CD4-positive, alpha-beta T cell (primary cell): ENCODE measurements at regions not wholly inside any gene's neighbourhood (a gene's known extent, or its start where the extent isn't known, plus 50 kb on each side); places are given as distances from the start of the nearest gene placed in this dataset.

Source experiments
- ATAC-seq: fragments of 200-7000 bp; cut with Tn5 transposase; one replicate; pipeline ENCODE4 v1.10.0; 2022; ENCODE audit warnings: mild to moderate bottlenecking; ENCODE audit not compliant: poor library complexity
- CTCF ChIA-PET: fragments of 350-600 bp; sonication (Branson Sonifier 250); formaldehyde crosslinking; loops from one replicate; lab custom pipeline; 2021; ENCODE audit warnings: antibody characterized with exemption, inconsistent platforms; lab: Charles Lee
- POLR2A ChIA-PET: fragments of 350-600 bp; sonication (Branson Sonifier 250); formaldehyde crosslinking; loops from one replicate; lab custom pipeline; 2021; ENCODE audit warnings: antibody characterized with exemption, inconsistent platforms; lab: Charles Lee
- DNase-seq, 14 experiments: peaks; one replicate each; pipeline ENCODE4 v3.0.0-alpha.2; 2013 to 2020; ENCODE audit warnings: mixed read lengths in 2 of 14
- H3K27ac ChIP-seq, 2 donors: one replicate each; pipeline versions ENCODE4 v1.5.1 to v1.7.0; 2013; ENCODE audit warnings: low read length in 2 of 2, low read depth in 1 of 2, mild to moderate bottlenecking in 1 of 2
- H3K27me3 ChIP-seq, 2 experiments: 1 replicate in 1 of 2; 2 replicates in 1 of 2; pipeline versions ENCODE4 v1.6.1 to v1.7.0; 2013; ENCODE audit warnings: low read length in 2 of 2, control low read depth in 1 of 2, mild to moderate bottlenecking in 1 of 2, moderate library complexity in 1 of 2; ENCODE audit not compliant: insufficient read depth in 2 of 2, control insufficient read depth in 1 of 2
- H3K36me3 ChIP-seq: one replicate; pipeline ENCODE4 v1.6.1; 2013; ENCODE audit warnings: low read length, control low read depth; ENCODE audit not compliant: insufficient read depth
- H3K4me1 ChIP-seq: one replicate; pipeline ENCODE4 v1.6.1; 2013; ENCODE audit warnings: low read length, control low read depth; ENCODE audit not compliant: insufficient read depth
- H3K4me3 ChIP-seq: one replicate; pipeline ENCODE4 v1.5.1; 2013; ENCODE audit warnings: mild to moderate bottlenecking, low read length, moderate library complexity
- H3K9me3 ChIP-seq, 2 experiments: 1 replicate in 1 of 2; 2 replicates in 1 of 2; pipeline versions ENCODE4 v1.6.1 to v1.7.0; 2013; ENCODE audit warnings: low read length in 2 of 2, mild to moderate bottlenecking in 2 of 2, control low read depth in 1 of 2, moderate library complexity in 1 of 2; ENCODE audit not compliant: control insufficient read depth in 1 of 2, insufficient read depth in 1 of 2
- H3K27ac Mint-ChIP-seq: one replicate; pipeline ENCODE4 v1.8.0; 2020; ENCODE audit warnings: mixed read lengths
- H3K27me3 Mint-ChIP-seq: one replicate; pipeline ENCODE4 v1.8.0; 2021; ENCODE audit warnings: mixed read lengths
- H3K36me3 Mint-ChIP-seq: one replicate; pipeline ENCODE4 v1.8.0; 2021; ENCODE audit warnings: low read depth, mixed read lengths
- H3K4me1 Mint-ChIP-seq: one replicate; pipeline ENCODE4 v1.8.0; 2021; ENCODE audit warnings: low read depth, mixed read lengths
- H3K4me3 Mint-ChIP-seq: one replicate; pipeline ENCODE4 v1.8.0; 2020; ENCODE audit warnings: mild to moderate bottlenecking, mixed read lengths
- H3K9me3 Mint-ChIP-seq: one replicate; pipeline ENCODE4 v1.8.0; 2020; ENCODE audit warnings: mixed read lengths
- intact Hi-C, 2 experiments: fragments of 100-400 bp; cut with DNase I in 1 of 2; cut with micrococcal nuclease in 1 of 2; formaldehyde crosslinking; loops; one replicate each; pipeline versions ENCODE4 v1.15.1 to v1.9.0; 2023 to 2025; cut with DNase I, micrococcal nuclease
- TF ChIP-seq, protein P1 (sequence below): fragments of 200-600 bp; IDR thresholded peaks from one replicate; pipeline ENCODE4 v1.8.0; 2022; ENCODE audit warnings: antibody characterized with exemption, mild to moderate bottlenecking

DNA sequence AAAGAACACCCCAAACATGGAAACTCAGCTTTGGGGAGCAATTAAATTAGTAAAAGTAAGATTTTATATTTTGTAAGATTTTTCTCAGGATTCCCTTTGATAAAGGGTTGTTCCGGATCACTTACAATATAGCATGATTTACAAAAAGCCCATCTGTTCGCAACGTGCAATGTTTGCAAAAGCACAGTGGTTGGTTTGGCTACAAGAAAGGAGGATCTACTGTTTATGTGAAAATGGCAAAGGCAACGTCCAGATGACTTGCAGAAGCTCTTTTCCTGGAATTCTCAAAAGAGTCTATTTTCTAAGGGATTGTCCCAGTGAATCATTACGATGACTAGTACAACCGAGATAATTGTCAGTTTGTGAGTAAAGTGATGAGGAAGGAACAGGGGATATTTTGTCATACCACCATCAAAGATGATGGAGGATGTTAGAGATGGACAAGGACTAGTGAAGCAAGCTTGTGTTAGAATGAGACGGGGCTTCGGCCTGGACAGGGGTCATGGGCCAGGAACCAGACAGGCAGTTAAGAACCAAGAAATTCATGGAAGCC is 71.6 kb downstream of the CRYGS start:
- ChIA-PET CTCF (no interaction called here), POLR2A (no interaction called here)
- Mint-ChIP-seq H3K4me3 (no peak overlapping the region), H3K36me3 (no peaks in the 10 kb centered on the region), H3K4me1 (no peaks in the 10 kb centered on the region), H3K27me3 (no peaks in the 10 kb centered on the region), H3K27ac (no peak overlapping the region), H3K9me3 (no peaks in the 10 kb centered on the region)
- Histone ChIP-seq H3K27ac (no peak overlapping the region), H3K36me3 (no peaks in the 10 kb centered on the region), H3K4me1 (no peaks in the 10 kb centered on the region), H3K27me3 (no peaks in the 10 kb centered on the region), H3K4me3 (no peak overlapping the region), H3K9me3 (no peaks in the 10 kb centered on the region)
- intact Hi-C loops, result no loop called here
- ATAC-seq (no peak), DNase-seq (no peak)
- TF ChIP-seq, protein P1, sequence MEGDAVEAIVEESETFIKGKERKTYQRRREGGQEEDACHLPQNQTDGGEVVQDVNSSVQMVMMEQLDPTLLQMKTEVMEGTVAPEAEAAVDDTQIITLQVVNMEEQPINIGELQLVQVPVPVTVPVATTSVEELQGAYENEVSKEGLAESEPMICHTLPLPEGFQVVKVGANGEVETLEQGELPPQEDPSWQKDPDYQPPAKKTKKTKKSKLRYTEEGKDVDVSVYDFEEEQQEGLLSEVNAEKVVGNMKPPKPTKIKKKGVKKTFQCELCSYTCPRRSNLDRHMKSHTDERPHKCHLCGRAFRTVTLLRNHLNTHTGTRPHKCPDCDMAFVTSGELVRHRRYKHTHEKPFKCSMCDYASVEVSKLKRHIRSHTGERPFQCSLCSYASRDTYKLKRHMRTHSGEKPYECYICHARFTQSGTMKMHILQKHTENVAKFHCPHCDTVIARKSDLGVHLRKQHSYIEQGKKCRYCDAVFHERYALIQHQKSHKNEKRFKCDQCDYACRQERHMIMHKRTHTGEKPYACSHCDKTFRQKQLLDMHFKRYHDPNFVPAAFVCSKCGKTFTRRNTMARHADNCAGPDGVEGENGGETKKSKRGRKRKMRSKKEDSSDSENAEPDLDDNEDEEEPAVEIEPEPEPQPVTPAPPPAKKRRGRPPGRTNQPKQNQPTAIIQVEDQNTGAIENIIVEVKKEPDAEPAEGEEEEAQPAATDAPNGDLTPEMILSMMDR, result no peak

DNA sequence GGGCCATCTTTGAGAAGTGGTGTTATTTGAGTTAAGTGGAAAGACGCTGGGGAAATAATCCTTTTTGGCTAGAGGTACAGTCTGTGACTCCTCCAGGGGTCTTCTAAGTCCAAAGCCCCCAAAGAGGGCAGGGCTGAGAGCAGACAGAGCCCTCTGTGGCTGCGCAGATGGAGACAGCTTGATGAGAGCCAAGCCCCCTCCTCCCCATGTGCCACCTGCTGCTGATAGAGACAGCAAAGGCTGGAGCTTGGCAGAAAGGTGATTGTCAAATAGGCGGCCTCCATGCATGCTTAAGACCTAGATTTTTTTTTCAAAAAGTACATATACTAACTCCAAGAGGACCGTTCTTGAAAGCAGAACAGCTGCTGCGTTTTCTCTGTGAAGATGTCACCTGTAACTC is 72.4 kb downstream of the CRYGS start:
- H3K9me3 ChIP-seq, result no peaks in the 10 kb centered on the region
- no peak overlapping the region for H3K27ac ChIP-seq
- Mint-ChIP-seq H3K9me3 (no peaks in the 10 kb centered on the region), H3K27me3 (no peaks in the 10 kb centered on the region), H3K36me3 (no peaks in the 10 kb centered on the region), H3K4me3 (no peak overlapping the region), H3K4me1 (no peaks in the 10 kb centered on the region), H3K27ac (no peak overlapping the region)
- intact Hi-C loops, result no loop called here
- CTCF ChIA-PET, result no interaction called here
- no peak overlapping the region for H3K4me3 ChIP-seq
- no peaks in the 10 kb centered on the region for H3K36me3 ChIP-seq
- H3K4me1 ChIP-seq, result no peaks in the 10 kb centered on the region
- no peaks in the 10 kb centered on the region for H3K27me3 ChIP-seq
- POLR2A ChIA-PET, result no interaction called here
- ATAC-seq (no peak), DNase-seq (no peak)
- TF ChIP-seq, protein P1, result no peak

DNA sequence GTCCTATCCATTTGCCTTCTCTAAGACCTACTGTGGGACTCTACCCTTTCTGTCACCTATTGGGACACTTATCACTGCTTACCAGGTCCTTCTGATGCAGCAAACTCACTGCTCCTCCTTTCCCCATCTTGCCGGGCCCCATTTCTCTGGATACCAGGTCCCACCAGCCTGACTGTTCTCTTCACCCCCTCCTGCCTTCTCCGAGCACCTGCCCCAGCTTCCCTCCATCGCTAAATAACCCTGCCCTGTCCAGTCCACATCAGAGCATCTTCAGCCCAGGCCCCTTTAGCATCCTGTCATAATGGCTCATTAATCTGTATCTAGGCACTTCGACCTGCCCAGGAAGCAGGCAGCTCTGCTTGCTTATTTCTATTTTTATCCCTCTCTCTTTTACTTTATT is 74.7 kb downstream of the CRYGS start:
- POLR2A ChIA-PET, result no interaction called here
- no peak for ATAC-seq
- Mint-ChIP-seq H3K4me3 (no peak overlapping the region), H3K27ac (no peak overlapping the region), H3K36me3 (no peaks in the 10 kb centered on the region), H3K9me3 (no peaks in the 10 kb centered on the region), H3K4me1 (no peaks in the 10 kb centered on the region), H3K27me3 (no peaks in the 10 kb centered on the region)
- Histone ChIP-seq H3K9me3 (no peaks in the 10 kb centered on the region), H3K36me3 (no peaks in the 10 kb centered on the region), H3K27me3 (no peaks in the 10 kb centered on the region), H3K27ac (no peak overlapping the region), H3K4me1 (no peaks in the 10 kb centered on the region), H3K4me3 (no peak overlapping the region)
- no peak for DNase-seq
- TF ChIP-seq, protein P1, result no peak
- intact Hi-C loops, result no loop called here
- CTCF ChIA-PET, result no interaction called here
